ENCODE measurements at regions not wholly inside any gene's neighbourhood (a gene's known extent, or its start where the extent isn't known, plus 50 kb on each side); places are given as distances from the start of the nearest gene placed in this dataset.

DNA sequence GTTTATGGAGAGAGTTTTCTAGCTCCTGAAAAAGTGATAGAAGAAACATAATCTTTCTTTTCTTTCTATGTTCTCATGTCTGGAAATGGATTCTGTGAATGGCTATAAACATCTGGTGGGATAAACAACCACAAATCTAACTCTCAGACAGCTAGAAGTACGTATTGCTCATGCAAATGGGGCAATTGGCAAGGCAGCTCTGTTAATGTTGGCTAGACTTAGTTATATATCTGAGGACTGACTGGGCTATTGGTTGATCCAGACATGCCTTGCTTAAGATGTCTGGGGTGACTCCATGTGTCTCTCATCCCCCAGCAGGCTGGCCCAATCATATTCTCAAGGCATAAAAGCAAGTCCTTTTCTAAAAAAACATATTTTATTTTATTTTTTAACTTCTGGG lies 939.2 kb upstream of the NRXN1 start:
- Histone ChIP-seq H3K27ac (ENCODE audit: extremely low read depth, low read depth, low read length) (no peak overlapping the region), H3K4me3 (ENCODE audit: low read depth, low read length) (no peak overlapping the region), H3K36me3 (ENCODE audit: control insufficient read depth in 2 of 2, insufficient read depth in 1 of 2, low read length in 2 of 2) (no peaks in the 10 kb centered on the region), H3K9me3 (ENCODE audit: control insufficient read depth, insufficient read depth, low read depth, low read length) (no peaks in the 10 kb centered on the region), H3K4me1 (ENCODE audit: control insufficient read depth, insufficient read depth, low read length) (no peaks in the 10 kb centered on the region)
- TF ChIP-seq ZNF112 (tag by site-specific recombination; IDR thresholded peaks at IDR 0.05), result no peak
- TF ChIP-seq ZNF610 (tag by site-specific recombination; IDR thresholded peaks at IDR 0.05; ENCODE audit: borderline replicate concordance), result no peak
- ChIA-PET POLR2A (no interaction called here), CTCF (interaction anchor here (0.6 kb wide), 1 partner anchor 147 kb away, joined by 3 read pairs; no protein-coding TSS in a partner anchor)

DNA sequence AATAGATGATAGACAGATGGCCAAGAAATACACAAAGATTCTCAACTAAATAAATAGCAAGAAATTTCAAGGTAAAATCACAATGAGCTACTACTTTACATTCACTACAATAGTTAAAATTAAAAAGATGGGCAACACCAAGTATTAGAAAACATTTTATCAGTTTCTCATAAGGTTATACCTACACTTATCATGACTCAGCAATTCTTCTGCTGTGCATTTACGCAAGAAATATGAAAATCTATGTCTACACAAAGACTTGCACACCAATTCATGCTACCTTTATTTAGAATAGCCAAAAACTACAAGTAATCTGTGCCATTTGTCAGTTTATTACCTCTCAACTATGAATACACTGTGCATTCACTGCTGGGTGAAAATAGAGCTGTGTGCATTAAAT lies 937.4 kb upstream of the NRXN1 start:
- CTCF ChIA-PET, result no interaction called here
- Histone ChIP-seq H3K4me3 (ENCODE audit: low read depth, low read length) (no peak overlapping the region), H3K4me1 (ENCODE audit: control insufficient read depth, insufficient read depth, low read length) (no peaks in the 10 kb centered on the region), H3K36me3 (ENCODE audit: control insufficient read depth in 2 of 2, insufficient read depth in 1 of 2, low read length in 2 of 2) (no peaks in the 10 kb centered on the region), H3K27ac (ENCODE audit: extremely low read depth, low read depth, low read length) (no peak overlapping the region), H3K9me3 (ENCODE audit: control insufficient read depth, insufficient read depth, low read depth, low read length) (no peaks in the 10 kb centered on the region)
- TF ChIP-seq ZNF121 (tag by site-specific recombination; IDR thresholded peaks at IDR 0.05) (no peak), ZNF629 (tag by site-specific recombination; IDR thresholded peaks at IDR 0.05) (no peak), ZFP3 (tag by site-specific recombination; IDR thresholded peaks at IDR 0.05; ENCODE audit: low read depth) (no peak), ZNF433 (tag by site-specific recombination; IDR thresholded peaks at IDR 0.05; ENCODE audit: low read depth) (no peak), ZNF221 (tag by site-specific recombination; IDR thresholded peaks at IDR 0.05; ENCODE audit: borderline replicate concordance) (no peak), ZNF707 (tag by site-specific recombination; IDR thresholded peaks at IDR 0.05) (no peak), ZNF791 (tag by site-specific recombination; IDR thresholded peaks at IDR 0.05) (no peak), ZNF560 (tag by site-specific recombination; IDR thresholded peaks at IDR 0.05; ENCODE audit: borderline replicate concordance) (no peak), ZNF302 (tag by site-specific recombination; IDR thresholded peaks at IDR 0.05; ENCODE audit: low read depth) (no peak), ZNF548 (tag by site-specific recombination; IDR thresholded peaks at IDR 0.05) (no peak), ZBTB20 (tag by site-specific recombination; IDR thresholded peaks at IDR 0.05) (no peak), ZNF274 (IDR thresholded peaks at IDR 0.05; ENCODE audit: low read length) (no peak), ZNF274 (tag by site-specific recombination; IDR thresholded peaks at IDR 0.05; ENCODE audit: borderline replicate concordance) (no peak), ZNF223 (tag by site-specific recombination; IDR thresholded peaks at IDR 0.05) (no peak), ZNF549 (tag by site-specific recombination; IDR thresholded peaks at IDR 0.05) (no peak)
- TF ChIP-seq, protein P1, sequence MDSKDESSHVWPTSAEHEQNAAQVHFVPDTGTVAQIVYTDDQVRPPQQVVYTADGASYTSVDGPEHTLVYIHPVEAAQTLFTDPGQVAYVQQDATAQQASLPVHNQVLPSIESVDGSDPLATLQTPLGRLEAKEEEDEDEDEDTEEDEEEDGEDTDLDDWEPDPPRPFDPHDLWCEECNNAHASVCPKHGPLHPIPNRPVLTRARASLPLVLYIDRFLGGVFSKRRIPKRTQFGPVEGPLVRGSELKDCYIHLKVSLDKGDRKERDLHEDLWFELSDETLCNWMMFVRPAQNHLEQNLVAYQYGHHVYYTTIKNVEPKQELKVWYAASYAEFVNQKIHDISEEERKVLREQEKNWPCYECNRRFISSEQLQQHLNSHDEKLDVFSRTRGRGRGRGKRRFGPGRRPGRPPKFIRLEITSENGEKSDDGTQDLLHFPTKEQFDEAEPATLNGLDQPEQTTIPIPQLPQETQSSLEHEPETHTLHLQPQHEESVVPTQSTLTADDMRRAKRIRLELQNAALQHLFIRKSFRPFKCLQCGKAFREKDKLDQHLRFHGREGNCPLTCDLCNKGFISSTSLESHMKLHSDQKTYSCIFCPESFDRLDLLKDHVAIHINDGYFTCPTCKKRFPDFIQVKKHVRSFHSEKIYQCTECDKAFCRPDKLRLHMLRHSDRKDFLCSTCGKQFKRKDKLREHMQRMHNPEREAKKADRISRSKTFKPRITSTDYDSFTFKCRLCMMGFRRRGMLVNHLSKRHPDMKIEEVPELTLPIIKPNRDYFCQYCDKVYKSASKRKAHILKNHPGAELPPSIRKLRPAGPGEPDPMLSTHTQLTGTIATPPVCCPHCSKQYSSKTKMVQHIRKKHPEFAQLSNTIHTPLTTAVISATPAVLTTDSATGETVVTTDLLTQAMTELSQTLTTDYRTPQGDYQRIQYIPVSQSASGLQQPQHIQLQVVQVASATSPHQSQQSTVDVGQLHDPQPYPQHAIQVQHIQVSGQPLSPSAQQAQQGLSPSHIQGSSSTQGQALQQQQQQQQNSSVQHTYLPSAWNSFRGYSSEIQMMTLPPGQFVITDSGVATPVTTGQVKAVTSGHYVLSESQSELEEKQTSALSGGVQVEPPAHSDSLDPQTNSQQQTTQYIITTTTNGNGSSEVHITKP (tag by site-specific recombination; IDR thresholded peaks at IDR 0.05), result no peak
- TF ChIP-seq, protein P2, sequence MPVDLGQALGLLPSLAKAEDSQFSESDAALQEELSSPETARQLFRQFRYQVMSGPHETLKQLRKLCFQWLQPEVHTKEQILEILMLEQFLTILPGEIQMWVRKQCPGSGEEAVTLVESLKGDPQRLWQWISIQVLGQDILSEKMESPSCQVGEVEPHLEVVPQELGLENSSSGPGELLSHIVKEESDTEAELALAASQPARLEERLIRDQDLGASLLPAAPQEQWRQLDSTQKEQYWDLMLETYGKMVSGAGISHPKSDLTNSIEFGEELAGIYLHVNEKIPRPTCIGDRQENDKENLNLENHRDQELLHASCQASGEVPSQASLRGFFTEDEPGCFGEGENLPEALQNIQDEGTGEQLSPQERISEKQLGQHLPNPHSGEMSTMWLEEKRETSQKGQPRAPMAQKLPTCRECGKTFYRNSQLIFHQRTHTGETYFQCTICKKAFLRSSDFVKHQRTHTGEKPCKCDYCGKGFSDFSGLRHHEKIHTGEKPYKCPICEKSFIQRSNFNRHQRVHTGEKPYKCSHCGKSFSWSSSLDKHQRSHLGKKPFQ (tag by site-specific recombination; IDR thresholded peaks at IDR 0.05), result no peak
- TF ChIP-seq, protein P3, sequence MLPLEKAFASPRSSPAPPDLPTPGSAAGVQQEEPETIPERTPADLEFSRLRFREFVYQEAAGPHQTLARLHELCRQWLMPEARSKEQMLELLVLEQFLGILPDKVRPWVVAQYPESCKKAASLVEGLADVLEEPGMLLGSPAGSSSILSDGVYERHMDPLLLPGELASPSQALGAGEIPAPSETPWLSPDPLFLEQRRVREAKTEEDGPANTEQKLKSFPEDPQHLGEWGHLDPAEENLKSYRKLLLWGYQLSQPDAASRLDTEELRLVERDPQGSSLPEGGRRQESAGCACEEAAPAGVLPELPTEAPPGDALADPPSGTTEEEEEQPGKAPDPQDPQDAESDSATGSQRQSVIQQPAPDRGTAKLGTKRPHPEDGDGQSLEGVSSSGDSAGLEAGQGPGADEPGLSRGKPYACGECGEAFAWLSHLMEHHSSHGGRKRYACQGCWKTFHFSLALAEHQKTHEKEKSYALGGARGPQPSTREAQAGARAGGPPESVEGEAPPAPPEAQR (tag by site-specific recombination; IDR thresholded peaks at IDR 0.05), result no peak
- TF ChIP-seq, protein P4, sequence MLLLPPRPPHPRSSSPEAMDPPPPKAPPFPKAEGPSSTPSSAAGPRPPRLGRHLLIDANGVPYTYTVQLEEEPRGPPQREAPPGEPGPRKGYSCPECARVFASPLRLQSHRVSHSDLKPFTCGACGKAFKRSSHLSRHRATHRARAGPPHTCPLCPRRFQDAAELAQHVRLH (tag by site-specific recombination; IDR thresholded peaks at IDR 0.05), result no peak
- POLR2A ChIA-PET, result no interaction called here
